K562 (cell line): ENCODE measurements at regions not wholly inside any gene's neighbourhood (a gene's known extent, or its start where the extent isn't known, plus 50 kb on each side); places are given as distances from the start of the nearest gene placed in this dataset.

Experiments
- CTCF ChIP-seq, 3 experiments: IDR thresholded peaks in 2 of 3; conservative IDR thresholded peaks in 1 of 3; 2 replicates each; pipeline ENCODE4 v1.5.1; 2011 to 2012; ENCODE audit warnings: low read length in 3 of 3, mild to moderate bottlenecking in 3 of 3, control low read depth in 2 of 3, improper control_type of control experiment in 1 of 3, inconsistent platforms in 1 of 3, low read depth in 1 of 3, mixed read lengths in 1 of 3, moderate library complexity in 1 of 3; ENCODE audit not compliant: insufficient read depth in 2 of 3
- GABPA ChIP-seq: fragments of 200-800 bp; sonication (Bioruptor generic); conservative IDR thresholded peaks from 2 replicates; pipeline ENCODE4 v1.6.1; 2016; ENCODE audit warnings: low read depth, missing genetic modification characterization, missing compliant biosample characterization
- NR2C1 ChIP-seq, 2 experiments: fragments of 450-650 bp; IDR thresholded peaks; 2 replicates each; pipeline ENCODE4 v1.6.1; 2017; ENCODE audit warnings: mild to moderate bottlenecking in 2 of 2, antibody characterized with exemption in 1 of 2, inconsistent platforms in 1 of 2, missing compliant biosample characterization in 1 of 2, missing genetic modification characterization in 1 of 2
- TCF3 ChIP-seq: sonication (generic); formaldehyde crosslinking; IDR thresholded peaks from 2 replicates; pipeline ENCODE4 v1.4.0; 2020; ENCODE audit warnings: mild to moderate bottlenecking, missing genetic modification reagents
- USF1 ChIP-seq: sonication (generic); formaldehyde crosslinking; IDR thresholded peaks from 2 replicates; pipeline ENCODE4 v1.9.0; 2022; ENCODE audit warnings: mild to moderate bottlenecking, missing genetic modification reagents

GRCh38 chr11:127182586-127183203 lies 182.1 kb upstream of the KIRREL3 start:
- TF ChIP-seq TCF3 (no peak), NR2C1 (IDR thresholded peaks at IDR 0.05) (no peak), NR2C1 (tag; IDR thresholded peaks at IDR 0.05) (no peak), GABPA (tag) (no peak), USF1 (CRISPR knock-in tag) (no peak), CTCF (IDR thresholded peaks at IDR 0.05 in 2 of 3, conservative IDR thresholded peaks at IDR 0.05 in 1 of 3; ENCODE audit: insufficient read depth in 2 of 3, low read depth in 1 of 3, low read length in 3 of 3) (no peak)
